ENCODE measurements at regions not wholly inside any gene's neighbourhood (a gene's known extent, or its start where the extent isn't known, plus 50 kb on each side); places are given as distances from the start of the nearest gene placed in this dataset.

- Histone ChIP-seq H3K9me3 (no peaks in the 10 kb centered on the region), H3K9me2 (no peaks in the 10 kb centered on the region), H2AFZ (ENCODE audit: low read depth) (no peak overlapping the region), H3F3A (replicated peaks; ENCODE audit: insufficient read depth) (no peaks in the 10 kb centered on the region), H3K4me1 (ENCODE audit: control insufficient read depth in 1 of 2, insufficient read depth in 2 of 2, low read depth in 1 of 2, low read length in 1 of 2) (no peaks in the 10 kb centered on the region), H3K9ac (no peak overlapping the region), H3K4me2 (no peak overlapping the region), H4K20me1 (ENCODE audit: insufficient read depth) (no peaks in the 10 kb centered on the region), H3K79me2 (ENCODE audit: insufficient read depth) (no peaks in the 10 kb centered on the region), H3K27ac (ENCODE audit: low read depth in 2 of 2, low read length in 1 of 2) (no peak overlapping the region), H3K4me3 (ENCODE audit: low read depth in 2 of 2, low read length in 1 of 2) (no peak overlapping the region), H3K27me3 (ENCODE audit: insufficient read depth) (peaks cover 7% of the 10 kb centered on the region), H3K36me3 (replicated peaks in 1 of 2; ENCODE audit: control insufficient read depth in 1 of 2, insufficient read depth in 2 of 2, low read length in 1 of 2) (no peaks in the 10 kb centered on the region)
- WGBS (ENCODE audit: low lambda C conversion rate), result 30% methylated on average over 15 of the region's 15 CpGs
- DNase-seq, result no peak
- TF ChIP-seq FOXM1 (IDR thresholded peaks at IDR 0.05; ENCODE audit: low read depth) (no peak), MAX (IDR thresholded peaks at IDR 0.05; ENCODE audit: low read depth) (no peak), TCF12 (IDR thresholded peaks at IDR 0.05) (no peak), ZBTB33 (IDR thresholded peaks at IDR 0.05; ENCODE audit: borderline replicate concordance, low read depth) (no peak), MEF2A (IDR thresholded peaks at IDR 0.05; ENCODE audit: borderline replicate concordance, low read depth) (no peak), IRF3 (IDR thresholded peaks at IDR 0.05; ENCODE audit: low read depth, low read length) (no peak), TAF1 (IDR thresholded peaks at IDR 0.05; ENCODE audit: borderline replicate concordance, low read depth, low read length) (no peak), CHD2 (IDR thresholded peaks at IDR 0.05; ENCODE audit: low read length, partially characterized antibody) (no peak), SIN3A (IDR thresholded peaks at IDR 0.05; ENCODE audit: borderline replicate concordance, low read depth, low read length) (no peak), ELF1 (IDR thresholded peaks at IDR 0.05) (no peak), CTCF (IDR thresholded peaks at IDR 0.05) (no peak), GATA2 (CRISPR knock-in tag; IDR thresholded peaks at IDR 0.05) (no peak), YY1 (IDR thresholded peaks at IDR 0.05; ENCODE audit: low read depth) (no peak), GABPA (IDR thresholded peaks at IDR 0.05; ENCODE audit: low read depth) (no peak), USF1 (IDR thresholded peaks at IDR 0.05; ENCODE audit: borderline replicate concordance, low read depth) (no peak), USF2 (IDR thresholded peaks at IDR 0.05; ENCODE audit: borderline replicate concordance, low read depth, low read length) (no peak), POLR2AphosphoS5 (IDR thresholded peaks at IDR 0.05; ENCODE audit: low read depth, low read length) (no peak), RXRA (IDR thresholded peaks at IDR 0.05; ENCODE audit: borderline replicate concordance, low read depth) (no peak), RFX5 (IDR thresholded peaks at IDR 0.05; ENCODE audit: low read length) (no peak), PBX3 (IDR thresholded peaks at IDR 0.05) (no peak)
- ChIA-PET CTCF (interaction anchor here (1.2 kb wide), 1 partner anchor 240 kb away, joined by 3 read pairs; no protein-coding TSS in a partner anchor), POLR2A (no interaction called here)
Observed at GRCh38 chr11:127105593-127106541, 105.3 kb upstream of the KIRREL3 start.

Measured in SK-N-SH (cell line).